ENCODE measurements at regions not wholly inside any gene's neighbourhood (a gene's known extent, or its start where the extent isn't known, plus 50 kb on each side); places are given as distances from the start of the nearest gene placed in this dataset.
"Not testable (repeated sequence)": the region's sequence is repeated elsewhere in the genome, so short reads cannot be mapped to it uniquely, and the experiment has no call there.

- DNase-seq: no peak
Measured at GRCh38 chr5:159658266-159658925, 257.9 kb upstream of the ADRA1B start.

GRCh38 chr5:159660401-159660800 lies 255.9 kb upstream of the ADRA1B start:
- DNase-seq: no peak

DNA sequence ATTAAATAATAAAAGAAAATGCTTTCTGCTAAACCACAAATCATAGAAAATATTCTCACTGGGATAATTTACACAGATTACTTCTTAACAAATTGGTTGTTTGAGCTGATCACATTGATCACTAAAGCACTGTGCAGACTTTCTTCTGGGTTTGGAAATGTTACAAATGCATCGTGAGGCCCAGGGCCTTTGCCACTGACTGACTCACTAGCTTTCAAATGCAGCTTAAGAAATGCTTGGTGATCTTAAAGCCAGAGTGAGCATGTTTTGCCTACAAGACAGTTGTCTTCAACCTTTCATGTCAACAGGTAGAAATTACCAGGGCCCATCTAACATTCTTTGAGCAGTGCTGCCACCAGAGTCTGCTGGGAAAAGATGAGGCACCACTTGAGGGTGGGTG lies 252.3 kb upstream of the ADRA1B start:
- no peak for DNase-seq

GRCh38 chr5:159667286-159667685 lies 249.0 kb upstream of the ADRA1B start:
- DNase-seq: no peak

DNA sequence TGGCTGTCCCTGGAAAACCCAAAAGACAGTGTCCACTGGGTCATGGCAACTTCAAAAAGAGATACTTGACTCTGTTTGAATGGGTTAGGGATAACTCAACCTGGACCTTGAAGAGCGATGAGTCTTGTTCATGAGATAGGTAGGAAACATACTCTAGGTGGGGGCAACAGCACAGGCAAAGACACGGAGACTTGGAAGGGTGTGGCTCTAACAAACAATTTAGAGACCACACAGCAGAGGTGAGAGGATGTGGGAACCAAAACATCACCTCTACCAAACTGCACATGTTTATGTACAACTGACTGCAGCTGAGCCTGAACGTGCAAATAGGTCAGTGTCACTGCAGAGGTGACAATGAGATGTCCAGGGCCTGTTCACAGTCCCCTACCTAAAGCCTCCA lies 247.7 kb upstream of the ADRA1B start:
- DNase-seq: no peak

- no peak for DNase-seq
Measured at GRCh38 chr5:159669559-159669958, 246.7 kb upstream of the ADRA1B start.

- DNase-seq: no peak
Measured at GRCh38 chr5:159671886-159672285, 244.4 kb upstream of the ADRA1B start.

- DNase-seq: no peak
Measured at GRCh38 chr5:159673538-159673937, 242.7 kb upstream of the ADRA1B start.

DNA sequence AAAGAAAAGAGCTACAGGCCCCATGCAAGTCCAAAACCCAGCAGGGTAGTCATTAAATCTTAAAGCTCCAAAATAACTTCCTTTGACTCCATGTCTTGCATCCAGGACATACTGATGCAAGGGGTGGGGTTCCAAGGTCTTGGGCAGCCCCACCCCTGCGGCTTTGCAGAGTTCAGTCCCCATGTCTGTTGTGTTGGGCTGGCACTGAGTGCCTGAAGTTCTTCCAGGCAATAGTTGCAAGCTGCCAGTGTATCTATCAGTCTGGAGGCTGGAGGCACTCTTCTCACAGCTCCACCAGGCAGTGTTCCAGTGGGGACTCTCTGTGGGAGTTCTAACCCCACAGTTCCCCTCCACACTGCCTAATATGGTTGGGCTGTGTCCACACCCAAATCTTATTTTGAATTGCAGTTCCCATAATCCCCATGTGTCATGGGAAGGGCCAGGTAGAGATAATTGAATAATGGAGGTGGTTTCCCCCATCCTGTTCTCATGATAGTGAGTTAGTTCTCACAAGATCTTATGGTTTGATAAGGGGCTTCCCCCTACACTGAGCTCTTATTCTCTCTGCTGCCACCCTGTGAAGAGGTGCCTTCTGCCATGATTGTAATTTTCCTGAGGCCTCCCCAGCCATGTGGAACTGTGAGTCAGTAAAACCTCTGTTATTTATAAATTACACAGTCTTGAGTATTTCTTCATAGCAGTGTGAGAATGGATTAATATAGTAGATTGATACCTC lies 237.5 kb upstream of the ADRA1B start:
- DNase-seq: no peak

GRCh38 chr5:159680095-159680494 lies 236.2 kb upstream of the ADRA1B start:
- no peak for DNase-seq

- no peak for DNase-seq
Measured at GRCh38 chr5:159681661-159682060, 234.6 kb upstream of the ADRA1B start.

DNA sequence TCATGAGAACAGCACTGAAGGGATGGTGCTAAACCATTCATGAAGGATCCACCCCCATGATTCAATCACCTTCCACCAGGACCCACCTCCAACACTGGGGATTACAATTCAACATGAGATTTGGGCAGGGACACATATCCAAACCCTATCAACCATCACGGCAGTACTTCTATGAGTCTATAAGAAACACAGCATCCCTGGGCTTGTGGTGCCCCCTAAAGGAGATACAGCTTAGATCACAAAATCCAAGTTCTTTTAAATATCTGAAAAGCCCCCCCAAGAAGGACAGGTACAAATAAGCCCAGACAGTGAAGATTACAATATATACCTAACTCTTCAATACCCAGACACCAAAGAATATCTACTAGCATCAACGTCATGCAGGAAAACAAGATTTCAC lies 233.7 kb upstream of the ADRA1B start:
- DNase-seq: no peak

- not testable (repeated sequence) for DNase-seq
Measured at GRCh38 chr5:159687892-159688291, 228.4 kb upstream of the ADRA1B start.

DNA sequence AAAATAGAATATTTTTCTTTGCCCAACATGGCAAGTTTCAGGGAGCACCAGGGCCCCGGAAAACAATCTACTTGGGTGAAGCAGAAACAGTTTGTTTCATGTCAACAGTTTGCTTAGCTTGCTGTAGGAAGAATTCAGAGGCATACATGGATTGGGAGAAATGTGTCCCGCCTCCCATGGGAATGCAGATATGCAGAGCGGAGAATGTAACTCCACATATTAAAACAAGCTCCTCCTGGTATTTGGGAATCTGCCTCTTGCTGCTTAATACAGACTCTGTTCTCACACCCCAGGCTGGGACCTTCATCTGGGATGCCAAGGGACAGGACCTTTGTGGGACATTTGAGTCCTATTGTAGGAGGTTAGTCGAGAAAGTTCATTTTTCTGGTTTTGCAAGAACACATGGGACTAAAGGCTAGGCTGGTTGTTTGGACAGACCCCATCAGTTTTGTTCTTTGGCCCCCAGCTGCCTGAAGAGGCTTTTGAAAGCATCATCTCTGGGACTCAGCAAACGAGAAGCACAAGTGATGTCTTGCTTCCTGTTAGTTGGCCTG lies 220.5 kb upstream of the ADRA1B start:
- no peak for DNase-seq

DNA sequence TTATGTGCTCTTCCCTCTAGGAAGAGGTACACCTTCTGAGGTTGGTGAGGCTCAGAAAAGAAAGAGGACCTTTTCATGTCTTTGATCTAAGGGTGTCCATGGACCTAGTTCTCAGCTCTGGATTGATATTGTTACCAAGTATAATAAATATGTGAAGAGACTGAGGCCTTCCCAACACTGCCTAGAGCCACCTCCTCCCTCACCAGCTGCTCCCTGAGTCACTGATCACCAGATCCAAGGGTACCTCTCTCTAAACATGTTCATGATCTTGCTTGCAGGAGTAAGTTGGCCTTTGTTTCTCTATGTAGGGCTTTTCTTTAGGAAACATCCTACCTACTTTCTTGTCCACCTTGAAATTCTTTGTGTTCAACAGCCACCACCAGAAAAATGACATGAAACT lies 218.8 kb upstream of the ADRA1B start:
- no peak for DNase-seq

- DNase-seq: no peak
Measured at GRCh38 chr5:159698322-159698721, 218.0 kb upstream of the ADRA1B start.

- DNase-seq: no peak
Measured at GRCh38 chr5:159700016-159700415, 216.3 kb upstream of the ADRA1B start.

DNA sequence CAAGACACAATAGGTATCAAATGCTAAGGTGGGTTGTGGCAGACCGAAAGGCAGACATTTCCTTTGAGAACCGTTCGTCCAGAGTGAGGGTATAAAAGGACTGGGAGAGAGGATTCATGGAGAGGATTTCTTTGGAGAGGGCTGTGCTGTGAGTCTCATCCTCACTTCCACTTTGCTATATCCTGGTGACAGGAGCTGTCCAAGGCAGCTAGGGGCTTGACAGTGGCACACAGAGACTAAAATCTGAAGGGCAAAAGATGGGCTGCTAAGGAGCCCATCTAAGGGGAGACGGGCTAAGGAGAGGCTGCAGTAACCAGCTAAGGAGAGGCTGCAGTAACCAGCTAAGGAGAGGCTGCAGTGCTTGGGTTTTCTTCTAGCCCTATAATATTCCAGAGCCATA lies 214.0 kb upstream of the ADRA1B start:
- DNase-seq: no peak

- DNase-seq: no peak
Measured at GRCh38 chr5:159702826-159703225, 213.5 kb upstream of the ADRA1B start.

DNA sequence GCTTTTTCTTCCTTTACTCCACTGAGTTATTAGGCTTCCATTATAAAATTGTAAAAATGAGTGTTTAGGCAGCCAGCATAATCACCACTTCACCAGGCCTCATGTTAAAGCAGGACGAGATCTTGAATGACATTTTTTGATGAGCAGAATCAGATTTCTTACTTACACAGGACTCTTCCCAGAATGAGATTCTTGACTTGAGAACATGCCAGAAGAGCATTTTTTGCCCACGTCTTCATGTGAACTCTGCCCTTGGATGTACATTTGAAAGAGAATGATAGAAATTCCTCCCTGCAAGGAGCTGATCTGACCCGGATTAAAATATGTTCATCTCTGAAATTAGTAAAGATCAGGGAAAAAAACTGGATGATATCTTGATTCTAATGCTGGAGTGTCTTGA lies 212.1 kb upstream of the ADRA1B start:
- DNase-seq: no peak

DNA sequence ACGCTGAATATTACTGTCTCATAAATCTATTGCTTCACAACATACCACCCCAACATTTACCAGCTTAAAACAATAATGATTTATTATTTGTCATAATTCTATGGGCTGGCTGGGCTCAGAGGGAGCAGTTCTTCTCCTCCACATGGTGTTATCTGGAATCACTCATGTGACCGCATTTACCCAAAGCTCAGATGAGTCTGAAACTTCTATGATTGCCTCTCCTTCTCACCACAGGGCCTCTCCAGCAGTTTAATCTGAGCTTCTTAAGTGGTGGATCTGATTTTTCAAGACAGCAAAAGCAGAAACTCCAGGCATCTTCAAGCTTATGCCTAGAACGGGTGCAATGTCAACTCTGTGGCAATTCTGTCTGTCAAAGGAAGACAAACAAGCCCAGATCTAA lies 210.3 kb upstream of the ADRA1B start:
- no peak for DNase-seq

GRCh38 chr5:159708090-159708489 lies 208.2 kb upstream of the ADRA1B start:
- DNase-seq: no peak

- no peak for DNase-seq
Measured at GRCh38 chr5:159712672-159713071, 203.6 kb upstream of the ADRA1B start.

DNA sequence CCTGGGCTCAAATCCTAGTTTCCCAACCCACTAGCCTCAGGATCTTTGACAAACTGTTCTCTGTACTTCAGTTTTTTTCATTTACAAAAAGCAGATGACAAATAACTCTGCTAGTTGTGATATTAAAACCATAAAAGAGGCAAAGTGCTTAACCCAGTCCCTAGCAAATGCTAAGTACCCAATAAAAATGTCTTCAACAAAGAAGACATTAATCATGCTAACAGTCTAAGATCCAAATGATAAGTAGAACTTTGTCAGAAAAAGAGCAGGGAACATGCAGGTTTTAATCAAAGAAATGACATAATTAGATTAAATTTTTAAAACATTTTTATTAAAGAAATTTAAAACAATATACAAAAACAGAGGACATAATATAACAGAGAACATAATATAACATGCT lies 203.0 kb upstream of the ADRA1B start:
- no peak for DNase-seq

- DNase-seq: no peak
Measured at GRCh38 chr5:159713773-159714172, 202.5 kb upstream of the ADRA1B start.

Data from activated CD4-positive, alpha-beta T cell treated with anti-CD3 and anti-CD28 coated beads, Interleukin-2, amount 50 U/mL, for 1 hour (primary cell).